ENCODE measurements at regions not wholly inside any gene's neighbourhood (a gene's known extent, or its start where the extent isn't known, plus 50 kb on each side); places are given as distances from the start of the nearest gene placed in this dataset.

DNA sequence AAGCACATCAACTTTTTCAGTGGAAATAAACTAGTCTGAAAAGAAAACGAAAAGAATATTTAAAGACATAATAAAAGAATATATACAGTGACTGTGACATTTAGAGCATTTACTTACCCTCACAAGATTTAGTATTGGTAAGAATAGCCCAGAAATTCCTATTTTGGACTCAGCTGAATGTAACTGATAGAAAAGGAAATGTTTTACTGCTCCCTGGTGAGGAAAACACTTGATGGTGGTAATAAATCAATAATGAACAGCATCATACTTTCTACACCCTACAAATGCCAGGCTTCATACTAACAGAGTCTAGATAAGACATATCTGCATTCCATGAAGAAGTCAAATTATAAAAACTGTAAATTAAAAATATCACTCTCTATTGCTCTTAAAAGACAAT, 753.5 kb upstream of the PCDH10 start (continued):
- no peak for TF ChIP-seq ZSCAN31 (CRISPR knock-in tag; IDR thresholded peaks at IDR 0.05; ENCODE audit: low read depth)
- TF ChIP-seq CENPX (CRISPR knock-in tag; IDR thresholded peaks at IDR 0.05), result no peak
- TF ChIP-seq, protein P1, sequence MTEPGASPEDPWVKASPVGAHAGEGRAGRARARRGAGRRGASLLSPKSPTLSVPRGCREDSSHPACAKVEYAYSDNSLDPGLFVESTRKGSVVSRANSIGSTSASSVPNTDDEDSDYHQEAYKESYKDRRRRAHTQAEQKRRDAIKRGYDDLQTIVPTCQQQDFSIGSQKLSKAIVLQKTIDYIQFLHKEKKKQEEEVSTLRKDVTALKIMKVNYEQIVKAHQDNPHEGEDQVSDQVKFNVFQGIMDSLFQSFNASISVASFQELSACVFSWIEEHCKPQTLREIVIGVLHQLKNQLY (CRISPR knock-in tag; IDR thresholded peaks at IDR 0.05), result no peak
- no peak for TF ChIP-seq NFE2 (CRISPR knock-in tag; IDR thresholded peaks at IDR 0.05)
- no peak for TF ChIP-seq ZNF382 (CRISPR knock-in tag; IDR thresholded peaks at IDR 0.05; ENCODE audit: borderline replicate concordance)
- TF ChIP-seq, protein P2, sequence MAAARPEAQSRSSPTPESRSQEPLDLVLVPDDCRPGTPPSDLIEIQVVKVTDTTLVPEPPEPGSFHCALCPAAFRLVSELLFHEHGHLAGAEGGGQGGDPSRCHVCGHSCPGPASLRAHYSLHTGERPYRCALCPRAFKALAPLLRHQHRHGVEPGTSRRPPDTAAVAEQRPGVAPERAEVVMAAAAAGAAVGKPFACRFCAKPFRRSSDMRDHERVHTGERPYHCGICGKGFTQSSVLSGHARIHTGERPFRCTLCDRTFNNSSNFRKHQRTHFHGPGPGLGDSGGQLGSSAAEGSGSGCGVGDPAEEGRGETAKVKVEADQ (CRISPR knock-in tag; IDR thresholded peaks at IDR 0.05; ENCODE audit: borderline replicate concordance), result no peak
- no peak for TF ChIP-seq ZNF343 (CRISPR knock-in tag; IDR thresholded peaks at IDR 0.05)
- TF ChIP-seq ZNF33A (CRISPR knock-in tag; IDR thresholded peaks at IDR 0.05; ENCODE audit: borderline replicate concordance), result no peak
- TF ChIP-seq DMAP1 (CRISPR knock-in tag; IDR thresholded peaks at IDR 0.05), result no peak
- TF ChIP-seq SIX1 (CRISPR knock-in tag; IDR thresholded peaks at IDR 0.05; ENCODE audit: borderline replicate concordance), result no peak
- TF ChIP-seq GFI1 (CRISPR knock-in tag; IDR thresholded peaks at IDR 0.05; ENCODE audit: borderline replicate concordance), result no peak
- TF ChIP-seq, protein P3, sequence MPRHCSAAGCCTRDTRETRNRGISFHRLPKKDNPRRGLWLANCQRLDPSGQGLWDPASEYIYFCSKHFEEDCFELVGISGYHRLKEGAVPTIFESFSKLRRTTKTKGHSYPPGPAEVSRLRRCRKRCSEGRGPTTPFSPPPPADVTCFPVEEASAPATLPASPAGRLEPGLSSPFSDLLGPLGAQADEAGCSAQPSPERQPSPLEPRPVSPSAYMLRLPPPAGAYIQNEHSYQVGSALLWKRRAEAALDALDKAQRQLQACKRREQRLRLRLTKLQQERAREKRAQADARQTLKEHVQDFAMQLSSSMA (CRISPR knock-in tag; IDR thresholded peaks at IDR 0.05), result no peak

DNA sequence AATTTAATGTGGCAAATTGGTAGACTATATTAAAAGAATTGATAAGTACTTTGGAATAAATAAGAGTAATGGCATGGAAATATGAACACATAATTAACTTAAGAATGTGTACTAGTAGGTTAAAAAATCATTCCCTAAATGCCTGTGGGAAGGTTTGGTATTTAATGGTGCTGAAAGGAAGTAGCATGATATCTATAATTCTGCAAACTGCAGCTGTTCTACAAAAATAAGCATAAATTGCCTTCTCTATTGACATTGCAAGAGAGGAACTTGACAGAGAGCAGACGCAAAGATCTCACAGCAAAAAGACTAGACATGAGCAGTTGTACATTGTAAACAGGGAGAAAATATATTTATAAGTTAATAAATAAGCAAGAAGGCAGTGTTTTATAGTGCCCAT, 752.5 kb upstream of the PCDH10 start:
- Histone ChIP-seq H2AFZ (ENCODE audit: low read length) (no peak overlapping the region), H3K9me3 (ENCODE audit: low read length) (no peaks in the 10 kb centered on the region), H4K20me1 (ENCODE audit: insufficient read depth, low read length) (no peaks in the 10 kb centered on the region), H3K27me3 (ENCODE audit: control insufficient read depth in 1 of 2, insufficient read depth in 2 of 2, low read length in 2 of 2) (no peaks in the 10 kb centered on the region), H3K4me2 (ENCODE audit: low read depth, low read length) (no peak overlapping the region), H3K4me1 (ENCODE audit: insufficient read depth, low read length) (no peaks in the 10 kb centered on the region), H3K27ac (ENCODE audit: extremely low read length, insufficient read depth, low read length) (no peak overlapping the region), H3K4me3 (replicated peaks in 1 of 3; ENCODE audit: insufficient read depth in 1 of 3, low read depth in 2 of 3, low read length in 3 of 3) (no peak overlapping the region), H3K36me3 (replicated peaks in 1 of 2; ENCODE audit: control insufficient read depth in 1 of 2, insufficient read depth in 2 of 2, low read length in 2 of 2) (no peaks in the 10 kb centered on the region), H3K9ac (ENCODE audit: insufficient read depth, low read depth, low read length) (no peak overlapping the region), H3K79me2 (ENCODE audit: insufficient read depth, low read length) (no peaks in the 10 kb centered on the region)
- no peak for DNase-seq (ENCODE audit: low spot score)
- ChIA-PET POLR2A (no interaction called here), CTCF (ENCODE audit: low intra/inter-chr PET ratio, low total read pairs) (no interaction called here)
- whole genome bisulfite sequencing (ENCODE audit: low lambda C conversion rate), result 50% methylated on average over 1 of the region's 1 CpG
- intact Hi-C loops (cut with micrococcal nuclease; ENCODE audit: unreplicated experiment), result no loop called here
- ATAC-seq, result no peak
- no TSS peak for BruUV-seq (replicated peaks)
- in situ Hi-C loops (cut with HindIII; ENCODE audit: extremely low pct_ligation_motif_present, low pct_unique_long_range_greater_than_20kb), result no loop called here
- no peak for FAIRE-seq
- no peak for TF ChIP-seq ATF7 (IDR thresholded peaks at IDR 0.05)
- no peak for TF ChIP-seq ATF7 (CRISPR knock-in tag; IDR thresholded peaks at IDR 0.05)
- no peak for TF ChIP-seq CHCHD3 (CRISPR knock-in tag; IDR thresholded peaks at IDR 0.05)
- no peak for TF ChIP-seq MTF1 (CRISPR knock-in tag; IDR thresholded peaks at IDR 0.05)
- TF ChIP-seq ZIK1 (CRISPR knock-in tag; IDR thresholded peaks at IDR 0.05; ENCODE audit: borderline replicate concordance, low read depth), result no peak
- TF ChIP-seq ZMYM3 (CRISPR knock-in tag; IDR thresholded peaks at IDR 0.05), result no peak
- no peak for TF ChIP-seq ZNF550 (CRISPR knock-in tag; IDR thresholded peaks at IDR 0.05; ENCODE audit: borderline replicate concordance)
- TF ChIP-seq, protein P4, sequence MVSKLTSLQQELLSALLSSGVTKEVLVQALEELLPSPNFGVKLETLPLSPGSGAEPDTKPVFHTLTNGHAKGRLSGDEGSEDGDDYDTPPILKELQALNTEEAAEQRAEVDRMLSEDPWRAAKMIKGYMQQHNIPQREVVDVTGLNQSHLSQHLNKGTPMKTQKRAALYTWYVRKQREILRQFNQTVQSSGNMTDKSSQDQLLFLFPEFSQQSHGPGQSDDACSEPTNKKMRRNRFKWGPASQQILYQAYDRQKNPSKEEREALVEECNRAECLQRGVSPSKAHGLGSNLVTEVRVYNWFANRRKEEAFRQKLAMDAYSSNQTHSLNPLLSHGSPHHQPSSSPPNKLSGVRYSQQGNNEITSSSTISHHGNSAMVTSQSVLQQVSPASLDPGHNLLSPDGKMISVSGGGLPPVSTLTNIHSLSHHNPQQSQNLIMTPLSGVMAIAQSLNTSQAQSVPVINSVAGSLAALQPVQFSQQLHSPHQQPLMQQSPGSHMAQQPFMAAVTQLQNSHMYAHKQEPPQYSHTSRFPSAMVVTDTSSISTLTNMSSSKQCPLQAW (CRISPR knock-in tag; IDR thresholded peaks at IDR 0.05), result no peak
- TF ChIP-seq NPAS2 (CRISPR knock-in tag; IDR thresholded peaks at IDR 0.05; ENCODE audit: borderline replicate concordance), result no peak
- no peak for TF ChIP-seq TBX2 (CRISPR knock-in tag; IDR thresholded peaks at IDR 0.05; ENCODE audit: borderline replicate concordance)
- no peak for TF ChIP-seq ZSCAN29 (CRISPR knock-in tag; conservative IDR thresholded peaks at IDR 0.05)

Data from HepG2 (cell line).